IPS-18a (cell line): ENCODE measurements at regions not wholly inside any gene's neighbourhood (a gene's known extent, or its start where the extent isn't known, plus 50 kb on each side); places are given as distances from the start of the nearest gene placed in this dataset.

Experiments used
- H3K27ac ChIP-seq: one replicate; pipeline ENCODE4 v1.5.1; 2013; ENCODE audit warnings: low read length
- H3K27me3 ChIP-seq: one replicate; pipeline ENCODE4 v1.6.1; 2013; ENCODE audit warnings: mild to moderate bottlenecking, low read length; ENCODE audit not compliant: control insufficient read depth, insufficient read depth
- H3K36me3 ChIP-seq: one replicate; pipeline ENCODE4 v1.6.1; 2013; ENCODE audit warnings: low read depth, low read length; ENCODE audit not compliant: control insufficient read depth
- H3K4me1 ChIP-seq: one replicate; pipeline ENCODE4 v1.6.1; 2013; ENCODE audit warnings: low read depth, low read length; ENCODE audit not compliant: control insufficient read depth
- H3K4me3 ChIP-seq: one replicate; pipeline ENCODE4 v1.5.1; 2013; ENCODE audit warnings: low read length
- H3K9ac ChIP-seq: one replicate; pipeline ENCODE4 v1.6.1; 2013; ENCODE audit warnings: mild to moderate bottlenecking, low read length, moderate library complexity
- H3K9me3 ChIP-seq: one replicate; pipeline ENCODE4 v1.6.1; 2013; ENCODE audit warnings: low read depth, low read length; ENCODE audit not compliant: control insufficient read depth

DNA sequence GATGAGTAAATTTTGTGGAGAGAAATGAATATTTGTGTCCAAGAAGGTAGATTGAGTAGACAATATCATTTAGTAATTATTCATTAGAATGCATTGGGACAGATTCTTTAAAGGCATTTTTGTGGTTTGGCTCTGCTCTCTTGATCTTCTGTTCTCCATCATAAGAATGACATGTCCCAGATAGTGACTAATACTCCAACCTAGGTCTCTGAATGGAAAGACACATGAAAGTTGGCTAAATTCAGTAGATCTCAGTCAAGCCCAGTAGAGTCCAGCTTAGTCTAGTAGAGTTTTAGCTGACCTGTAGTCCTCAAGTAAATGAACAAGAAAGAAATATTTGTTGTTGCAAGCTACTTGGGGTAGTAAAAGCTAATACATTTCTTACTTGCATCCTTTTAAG lies 61.8 kb upstream of the DNAH14 start:
- Histone ChIP-seq H3K27me3 (no peaks in the 10 kb centered on the region), H3K9ac (no peak overlapping the region), H3K9me3 (no peaks in the 10 kb centered on the region), H3K27ac (no peak overlapping the region), H3K4me1 (no peaks in the 10 kb centered on the region), H3K4me3 (no peak overlapping the region), H3K36me3 (no peaks in the 10 kb centered on the region)

DNA sequence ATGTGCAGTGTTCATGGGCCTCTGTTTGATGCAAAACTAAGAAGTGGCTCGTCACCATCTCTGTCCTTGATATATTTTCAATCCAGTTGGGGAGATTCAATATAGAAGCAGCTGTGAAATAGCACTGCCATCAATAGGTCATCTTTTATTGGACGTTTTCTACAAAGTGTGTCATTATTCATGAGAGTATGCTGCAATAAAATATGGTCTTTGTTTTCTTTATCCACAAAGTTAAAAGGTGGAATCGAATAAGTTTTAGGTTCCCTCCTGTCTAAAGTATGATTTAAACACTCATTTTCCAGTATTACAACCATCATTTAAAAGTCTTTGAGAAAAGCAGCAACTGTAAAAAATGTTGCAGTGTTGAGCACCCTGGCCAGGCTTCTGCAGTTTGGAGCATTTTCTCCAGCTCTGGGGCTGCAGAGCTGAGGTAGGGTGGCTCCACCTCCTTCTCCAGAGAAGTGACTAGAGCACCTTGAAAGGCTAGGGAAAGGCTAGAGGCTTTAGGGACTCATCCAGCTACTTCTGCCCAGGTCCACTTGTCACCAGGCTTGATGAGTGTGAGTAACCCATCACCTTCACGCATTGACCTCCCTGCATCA lies 56.5 kb upstream of the DNAH14 start:
- no peak overlapping the region for H3K27ac ChIP-seq

DNA sequence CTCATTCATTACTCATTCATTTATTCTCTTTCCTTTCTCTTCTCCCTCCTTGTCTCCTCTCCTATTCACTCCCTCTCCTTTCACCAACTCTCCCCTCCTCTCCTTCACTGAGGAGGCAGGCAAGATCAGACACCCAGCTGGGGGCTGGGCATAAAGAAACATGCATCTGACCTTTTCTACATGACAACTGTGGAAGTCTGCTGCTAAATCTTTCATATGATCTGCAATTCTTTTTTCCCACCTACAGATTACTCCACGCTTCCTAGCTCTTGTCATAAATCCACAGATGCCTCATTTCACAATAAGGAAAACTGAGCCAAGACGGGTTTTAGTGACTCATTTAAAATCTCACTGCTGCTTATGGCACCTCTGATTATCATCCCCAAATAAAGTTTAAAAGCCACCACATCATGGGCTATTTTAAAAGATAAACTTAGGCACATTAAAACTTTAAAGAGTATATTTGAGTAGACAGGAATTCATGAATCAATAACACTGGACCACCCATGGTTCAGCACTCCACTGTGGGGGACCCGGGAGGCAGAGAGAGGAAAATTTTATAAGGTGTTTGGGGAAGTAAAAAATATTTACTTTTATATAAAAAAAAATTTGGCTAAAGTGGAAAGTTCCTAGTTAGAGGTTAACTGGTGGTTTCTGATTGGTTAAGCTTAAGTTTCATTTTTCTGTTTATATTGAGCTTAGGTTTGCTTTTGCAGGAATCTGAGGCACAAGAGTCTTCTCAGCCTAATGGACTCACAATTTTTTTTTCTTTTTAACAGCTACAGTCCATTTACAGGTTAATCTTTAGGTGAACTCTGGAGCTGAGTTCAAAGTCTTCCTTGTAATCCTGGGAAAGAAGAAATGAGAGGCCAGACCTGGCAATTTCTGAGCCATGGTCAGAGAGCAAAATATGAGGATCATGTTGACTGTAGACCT lies 55.8 kb upstream of the DNAH14 start:
- Histone ChIP-seq H3K9me3 (no peaks in the 10 kb centered on the region), H3K4me3 (no peak overlapping the region), H3K27ac (no peak overlapping the region), H3K9ac (no peak overlapping the region), H3K27me3 (no peaks in the 10 kb centered on the region), H3K36me3 (no peaks in the 10 kb centered on the region), H3K4me1 (peaks cover 13% of the 10 kb centered on the region)

More for the DNA sequence above, 56.5 kb upstream of the DNAH14 start:
- Histone ChIP-seq H3K9ac (no peak overlapping the region), H3K36me3 (no peaks in the 10 kb centered on the region), H3K4me1 (peaks cover 13% of the 10 kb centered on the region), H3K9me3 (no peaks in the 10 kb centered on the region), H3K27me3 (no peaks in the 10 kb centered on the region), H3K4me3 (no peak overlapping the region)

- Histone ChIP-seq H3K9me3 (no peaks in the 10 kb centered on the region), H3K9ac (no peak overlapping the region), H3K36me3 (no peaks in the 10 kb centered on the region), H3K27me3 (no peaks in the 10 kb centered on the region), H3K4me3 (no peak overlapping the region), H3K4me1 (peaks cover 19% of the 10 kb centered on the region), H3K27ac (no peak overlapping the region)
Observed at GRCh38 chr1:224874775-224875174, 54.7 kb upstream of the DNAH14 start.

- Histone ChIP-seq H3K27ac (no peak overlapping the region), H3K27me3 (no peaks in the 10 kb centered on the region), H3K36me3 (no peaks in the 10 kb centered on the region), H3K9me3 (no peaks in the 10 kb centered on the region), H3K4me1 (peaks cover 38% of the 10 kb centered on the region), H3K4me3 (no peak overlapping the region), H3K9ac (no peak overlapping the region)
Observed at GRCh38 chr1:224879162-224879803, 50.2 kb upstream of the DNAH14 start.
